GM12874 (cell line): ENCODE measurements at regions not wholly inside any gene's neighbourhood (a gene's known extent, or its start where the extent isn't known, plus 50 kb on each side); places are given as distances from the start of the nearest gene placed in this dataset.

Source experiments
- TF ChIP-seq, protein P1 (sequence below): IDR thresholded peaks from 2 replicates; pipeline ENCODE4 v1.5.1; 2011; ENCODE audit warnings: low read depth, mild to moderate bottlenecking, control low read depth, low read length, moderate library complexity; ENCODE audit not compliant: insufficient read depth

DNA sequence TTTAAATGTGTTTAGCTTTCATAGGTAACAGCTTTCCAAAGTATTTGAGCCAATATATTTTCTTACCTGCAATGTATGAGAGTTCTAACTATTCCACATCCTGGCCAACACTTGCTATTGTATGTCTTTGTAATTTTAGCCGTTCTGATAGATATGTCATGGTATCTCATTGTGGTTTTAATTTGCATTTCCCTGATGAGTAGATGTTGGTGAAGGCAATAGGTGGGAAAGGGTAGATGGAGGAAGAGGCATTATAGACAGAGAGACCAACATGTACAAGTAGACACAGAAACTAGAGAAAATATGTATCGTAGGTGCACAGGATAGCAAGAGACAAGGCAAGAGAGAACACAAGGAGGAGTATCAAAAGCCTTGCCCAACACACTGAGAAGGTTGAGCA lies 54.8 kb upstream of the CCDC71L start:
- TF ChIP-seq, protein P1, sequence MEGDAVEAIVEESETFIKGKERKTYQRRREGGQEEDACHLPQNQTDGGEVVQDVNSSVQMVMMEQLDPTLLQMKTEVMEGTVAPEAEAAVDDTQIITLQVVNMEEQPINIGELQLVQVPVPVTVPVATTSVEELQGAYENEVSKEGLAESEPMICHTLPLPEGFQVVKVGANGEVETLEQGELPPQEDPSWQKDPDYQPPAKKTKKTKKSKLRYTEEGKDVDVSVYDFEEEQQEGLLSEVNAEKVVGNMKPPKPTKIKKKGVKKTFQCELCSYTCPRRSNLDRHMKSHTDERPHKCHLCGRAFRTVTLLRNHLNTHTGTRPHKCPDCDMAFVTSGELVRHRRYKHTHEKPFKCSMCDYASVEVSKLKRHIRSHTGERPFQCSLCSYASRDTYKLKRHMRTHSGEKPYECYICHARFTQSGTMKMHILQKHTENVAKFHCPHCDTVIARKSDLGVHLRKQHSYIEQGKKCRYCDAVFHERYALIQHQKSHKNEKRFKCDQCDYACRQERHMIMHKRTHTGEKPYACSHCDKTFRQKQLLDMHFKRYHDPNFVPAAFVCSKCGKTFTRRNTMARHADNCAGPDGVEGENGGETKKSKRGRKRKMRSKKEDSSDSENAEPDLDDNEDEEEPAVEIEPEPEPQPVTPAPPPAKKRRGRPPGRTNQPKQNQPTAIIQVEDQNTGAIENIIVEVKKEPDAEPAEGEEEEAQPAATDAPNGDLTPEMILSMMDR, result no peak

- TF ChIP-seq, protein P1, result no peak
These were observed 56.4 kb upstream of the CCDC71L start for GRCh38 chr7:106717254-106717954.

DNA sequence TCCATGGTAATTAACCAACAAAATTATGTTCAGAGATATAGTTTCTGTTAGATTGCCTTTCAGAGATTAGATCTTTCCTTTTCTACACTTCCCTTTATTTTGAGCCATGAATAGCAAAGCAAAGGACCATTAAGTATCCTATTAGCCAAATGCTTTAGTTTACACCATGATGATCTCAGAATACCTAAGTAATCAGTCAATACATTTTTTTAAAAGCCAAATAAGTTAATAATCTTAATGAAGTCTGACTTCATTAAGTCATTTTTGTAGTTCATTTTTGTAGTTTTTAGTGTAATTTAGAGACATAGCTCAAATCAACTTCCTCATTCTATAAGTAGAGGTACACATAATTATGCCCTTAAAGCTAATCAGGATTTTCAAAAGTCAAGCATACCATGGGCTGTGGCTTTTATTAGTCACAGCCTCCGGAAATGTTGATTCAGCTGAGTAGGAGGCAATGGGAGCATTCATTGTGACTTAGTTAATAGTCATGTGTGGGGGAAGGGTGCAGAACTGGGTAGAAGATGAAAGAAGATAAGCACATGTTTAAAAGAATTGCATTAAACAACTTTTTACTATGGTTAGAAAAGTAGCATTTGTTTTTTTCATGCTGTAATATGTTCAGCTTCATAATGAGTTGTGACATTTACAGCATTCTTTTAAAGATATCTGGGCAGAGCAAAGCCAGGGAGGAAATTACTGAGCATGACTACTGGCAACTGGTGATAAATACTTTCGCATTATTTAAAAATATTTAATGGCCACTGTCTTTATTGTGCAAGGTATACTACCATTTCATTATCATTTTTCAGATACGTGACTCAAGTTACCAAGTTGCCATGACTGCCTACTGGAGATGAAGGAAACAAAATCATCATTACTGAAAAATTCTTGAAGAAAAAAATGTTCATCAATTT lies 57.3 kb upstream of the CCDC71L start:
- TF ChIP-seq, protein P1, result no peak

DNA sequence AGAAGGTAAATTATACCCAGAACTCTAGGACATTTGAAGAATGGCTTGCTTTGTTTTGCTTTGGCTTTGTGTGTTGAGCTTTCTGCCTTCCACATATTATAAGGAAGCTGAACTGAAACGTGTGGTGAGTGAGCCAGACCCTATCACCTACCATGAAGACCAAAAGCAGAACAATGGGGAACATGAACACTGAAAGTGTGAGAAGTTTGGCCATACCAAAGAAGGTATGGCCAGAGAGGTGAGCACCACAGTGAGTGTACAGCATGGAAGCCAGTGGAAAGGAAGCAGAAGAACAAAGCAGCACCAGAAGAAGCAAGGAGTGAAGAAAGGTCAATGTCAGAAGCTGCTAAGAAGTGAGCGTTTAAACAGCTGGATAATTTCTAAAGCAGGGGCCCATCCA lies 59.7 kb upstream of the CCDC71L start:
- TF ChIP-seq, protein P1, result no peak

DNA sequence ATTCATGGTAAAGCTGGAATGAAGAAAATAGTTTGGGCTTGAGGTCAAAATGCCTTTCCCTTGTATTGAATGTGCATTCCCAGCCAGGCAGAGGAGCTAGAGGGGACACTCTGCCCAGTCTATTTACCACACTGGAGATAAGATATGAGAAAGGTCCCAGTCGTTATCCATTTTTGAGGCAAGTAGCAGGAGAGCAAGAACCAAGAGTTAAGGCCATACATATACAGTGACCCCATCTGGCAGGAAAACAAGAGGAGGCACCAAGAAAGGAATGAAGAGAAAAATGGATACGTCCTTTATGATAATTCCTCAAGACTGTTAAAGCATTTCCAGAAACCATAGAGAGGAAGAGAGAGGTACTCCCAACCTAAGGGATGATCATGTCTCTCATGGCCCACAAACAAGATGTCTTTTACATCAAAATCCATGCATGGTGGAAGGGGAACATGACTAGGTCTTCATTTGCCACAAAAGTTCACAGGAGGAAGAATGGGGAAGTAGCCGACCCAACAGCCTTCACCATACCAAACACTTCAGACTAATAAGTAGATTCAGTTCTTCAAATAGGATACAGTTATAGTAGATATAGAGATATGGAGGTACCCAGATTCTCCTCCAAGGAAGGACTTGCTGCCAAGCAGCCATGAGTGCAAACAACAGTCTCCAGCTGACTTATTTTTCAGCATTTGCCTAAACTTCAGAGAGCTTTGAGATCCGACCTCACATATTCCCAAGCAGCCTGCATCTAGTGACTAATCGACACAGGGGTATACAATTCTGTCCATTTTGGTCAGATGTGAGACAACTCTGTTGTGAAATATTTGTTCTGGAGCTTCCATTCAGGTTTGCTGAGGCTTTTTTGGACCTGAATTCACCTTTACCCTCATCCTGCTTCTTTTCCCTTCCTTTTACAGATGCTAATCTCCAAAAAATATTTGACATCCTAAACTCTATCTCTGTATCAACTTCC lies 61.1 kb upstream of the CCDC71L start:
- TF ChIP-seq, protein P1, result no peak

GRCh38 chr7:106723398-106723797 lies 62.4 kb upstream of the CCDC71L start:
- TF ChIP-seq, protein P1, result no peak
